ENCODE measurements at regions not wholly inside any gene's neighbourhood (a gene's known extent, or its start where the extent isn't known, plus 50 kb on each side); places are given as distances from the start of the nearest gene placed in this dataset.

DNA sequence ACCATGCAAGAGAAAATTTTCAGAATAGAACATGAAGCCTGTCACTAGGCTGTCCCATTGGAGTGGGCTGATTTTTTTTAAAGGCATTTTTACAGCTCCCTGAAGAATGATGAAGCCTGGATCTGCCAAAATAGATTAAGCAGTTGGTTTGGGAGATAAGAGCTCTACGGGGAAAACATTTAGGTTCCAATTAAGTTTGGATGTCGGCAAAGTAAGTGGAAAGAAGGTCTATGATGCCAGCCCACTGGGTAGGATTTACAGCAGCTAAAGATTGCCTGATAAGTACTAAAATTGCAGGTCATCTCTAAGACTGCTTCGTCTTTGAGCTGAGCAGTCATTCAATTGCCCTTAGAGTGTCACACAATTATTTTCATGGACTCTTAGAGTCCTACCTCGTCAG lies 939.2 kb upstream of the CELF2 start:
- no peak overlapping the region for H3K4me3 ChIP-seq (ENCODE audit: low read depth, low read length)
- H3K4me1 ChIP-seq, result no peaks in the 10 kb centered on the region
- TF ChIP-seq, protein P1, sequence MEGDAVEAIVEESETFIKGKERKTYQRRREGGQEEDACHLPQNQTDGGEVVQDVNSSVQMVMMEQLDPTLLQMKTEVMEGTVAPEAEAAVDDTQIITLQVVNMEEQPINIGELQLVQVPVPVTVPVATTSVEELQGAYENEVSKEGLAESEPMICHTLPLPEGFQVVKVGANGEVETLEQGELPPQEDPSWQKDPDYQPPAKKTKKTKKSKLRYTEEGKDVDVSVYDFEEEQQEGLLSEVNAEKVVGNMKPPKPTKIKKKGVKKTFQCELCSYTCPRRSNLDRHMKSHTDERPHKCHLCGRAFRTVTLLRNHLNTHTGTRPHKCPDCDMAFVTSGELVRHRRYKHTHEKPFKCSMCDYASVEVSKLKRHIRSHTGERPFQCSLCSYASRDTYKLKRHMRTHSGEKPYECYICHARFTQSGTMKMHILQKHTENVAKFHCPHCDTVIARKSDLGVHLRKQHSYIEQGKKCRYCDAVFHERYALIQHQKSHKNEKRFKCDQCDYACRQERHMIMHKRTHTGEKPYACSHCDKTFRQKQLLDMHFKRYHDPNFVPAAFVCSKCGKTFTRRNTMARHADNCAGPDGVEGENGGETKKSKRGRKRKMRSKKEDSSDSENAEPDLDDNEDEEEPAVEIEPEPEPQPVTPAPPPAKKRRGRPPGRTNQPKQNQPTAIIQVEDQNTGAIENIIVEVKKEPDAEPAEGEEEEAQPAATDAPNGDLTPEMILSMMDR (IDR thresholded peaks at IDR 0.05; ENCODE audit: low read depth, low read length), result no peak
- no peaks in the 10 kb centered on the region for H3K27me3 ChIP-seq
- H3K9me3 ChIP-seq, result no peaks in the 10 kb centered on the region
- DNase-seq, result no peak
- no peaks in the 10 kb centered on the region for H3K36me3 ChIP-seq

DNA sequence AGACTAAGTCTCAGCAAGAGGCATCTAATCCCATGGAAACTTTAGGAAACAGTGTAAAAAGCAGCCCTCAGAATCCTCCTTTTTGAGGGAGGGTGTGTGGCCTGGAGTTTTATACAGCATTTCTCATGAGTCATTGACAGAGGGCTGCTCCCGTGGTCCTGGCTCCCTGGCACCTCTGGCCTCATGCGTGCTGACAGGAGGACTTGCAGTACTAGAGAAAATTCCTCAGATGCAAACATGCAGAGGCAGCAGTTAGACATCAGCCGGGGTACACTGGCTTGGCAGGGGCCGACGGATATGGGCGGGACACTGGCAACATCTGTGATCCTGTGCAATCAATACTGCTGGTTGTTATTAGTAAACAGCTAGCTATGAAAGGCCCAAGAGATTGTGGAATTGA lies 925.1 kb upstream of the CELF2 start:
- H3K4me3 ChIP-seq (ENCODE audit: low read depth, low read length), result no peak overlapping the region
- H3K9me3 ChIP-seq, result no peaks in the 10 kb centered on the region
- H3K4me1 ChIP-seq, result no peaks in the 10 kb centered on the region
- TF ChIP-seq, protein P1 (IDR thresholded peaks at IDR 0.05; ENCODE audit: low read depth, low read length), result no peak
- H3K36me3 ChIP-seq, result no peaks in the 10 kb centered on the region
- no peak for DNase-seq
- no peaks in the 10 kb centered on the region for H3K27me3 ChIP-seq

DNA sequence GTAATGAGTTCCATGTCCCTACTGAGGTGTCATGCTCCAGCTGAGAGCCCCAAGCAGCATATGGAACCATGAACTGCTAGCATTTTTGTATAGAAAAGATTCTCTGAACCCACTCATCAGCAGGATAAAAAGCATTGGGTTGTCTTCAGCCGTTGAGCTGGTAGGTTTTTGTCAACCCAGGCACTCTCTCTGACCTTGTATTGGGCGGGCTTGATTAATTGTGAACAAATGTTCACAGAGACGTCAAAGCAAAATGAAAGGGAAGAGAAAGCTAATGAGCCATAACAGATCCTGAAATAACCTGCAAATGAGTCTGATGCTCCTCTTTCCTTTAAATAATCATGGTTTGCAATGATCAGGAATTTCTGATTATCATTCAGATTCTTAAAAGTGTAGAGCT lies 924.7 kb upstream of the CELF2 start:
- H3K9me3 ChIP-seq, result no peaks in the 10 kb centered on the region
- no peak for DNase-seq
- H3K27me3 ChIP-seq, result no peaks in the 10 kb centered on the region
- H3K4me3 ChIP-seq (ENCODE audit: low read depth, low read length), result no peak overlapping the region
- TF ChIP-seq, protein P1 (IDR thresholded peaks at IDR 0.05; ENCODE audit: low read depth, low read length), result no peak
- no peaks in the 10 kb centered on the region for H3K4me1 ChIP-seq
- H3K36me3 ChIP-seq, result no peaks in the 10 kb centered on the region

DNA sequence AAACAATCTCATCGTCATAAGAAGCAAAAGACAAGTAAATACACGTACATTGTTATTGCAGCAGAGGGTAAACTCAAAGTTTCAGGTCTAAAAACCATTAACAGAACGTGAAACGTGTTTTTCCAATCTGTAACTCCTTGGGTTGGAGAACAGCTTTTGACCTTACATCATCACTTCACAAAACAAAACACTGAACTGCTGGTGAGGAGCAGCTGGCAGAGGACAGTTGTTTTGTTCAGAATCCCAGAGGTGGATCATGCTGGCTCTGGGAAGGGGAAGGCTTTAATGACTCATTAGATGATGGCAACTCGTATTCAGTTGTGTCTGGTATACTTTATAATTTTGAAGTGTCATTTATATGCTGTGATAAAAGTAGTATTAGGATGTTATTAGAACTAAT lies 923.0 kb upstream of the CELF2 start:
- no peak for DNase-seq
- no peaks in the 10 kb centered on the region for H3K36me3 ChIP-seq

DNA sequence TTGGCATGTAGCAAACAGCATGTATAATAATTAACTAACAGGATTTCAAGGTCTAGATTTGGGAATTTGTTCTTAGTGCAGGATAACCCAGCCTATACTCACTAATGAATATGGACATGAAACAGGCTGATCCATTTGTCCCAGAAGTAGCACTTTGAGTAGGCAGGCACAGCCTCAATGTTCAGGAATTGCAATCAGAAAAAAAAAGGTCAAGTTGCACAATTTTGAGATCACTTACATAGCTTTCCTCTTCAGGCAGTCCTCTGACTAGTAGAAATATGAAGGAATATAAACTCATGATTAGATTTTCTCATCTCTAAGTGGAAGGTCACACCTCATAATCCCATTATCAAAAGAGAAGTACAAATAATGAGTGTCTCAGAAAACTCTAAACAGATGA lies 921.4 kb upstream of the CELF2 start:
- Histone ChIP-seq H3K36me3 (no peaks in the 10 kb centered on the region), H3K9me3 (no peaks in the 10 kb centered on the region), H3K4me3 (ENCODE audit: low read depth, low read length) (no peak overlapping the region), H3K27me3 (no peaks in the 10 kb centered on the region), H3K4me1 (no peaks in the 10 kb centered on the region)
- TF ChIP-seq, protein P1 (IDR thresholded peaks at IDR 0.05; ENCODE audit: low read depth, low read length), result no peak
- DNase-seq, result no peak

More for the DNA sequence above, 923.0 kb upstream of the CELF2 start:
- H3K9me3 ChIP-seq, result no peaks in the 10 kb centered on the region
- H3K4me3 ChIP-seq (ENCODE audit: low read depth, low read length), result no peak overlapping the region
- TF ChIP-seq, protein P1 (IDR thresholded peaks at IDR 0.05; ENCODE audit: low read depth, low read length), result no peak
- no peaks in the 10 kb centered on the region for H3K27me3 ChIP-seq
- no peaks in the 10 kb centered on the region for H3K4me1 ChIP-seq

DNA sequence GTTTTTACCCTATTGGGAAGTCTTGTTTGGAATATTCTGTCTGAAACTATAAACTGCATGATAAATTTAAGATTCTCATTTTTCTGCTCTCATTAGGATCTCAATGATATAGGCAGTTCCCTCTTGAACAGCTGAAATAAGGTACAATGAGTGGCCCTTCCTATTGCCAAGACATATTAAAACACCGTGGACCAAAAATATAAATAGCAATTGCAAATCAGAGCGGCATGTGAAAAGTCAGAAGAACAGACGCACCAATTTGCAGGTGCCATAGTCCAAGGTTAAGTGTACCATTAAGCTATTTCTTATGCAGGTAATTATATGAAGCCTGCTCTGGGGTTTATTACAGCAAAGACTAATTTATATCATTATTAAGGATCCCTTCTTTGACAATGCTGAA lies 920.8 kb upstream of the CELF2 start:
- Histone ChIP-seq H3K9me3 (no peaks in the 10 kb centered on the region), H3K4me1 (no peaks in the 10 kb centered on the region), H3K36me3 (no peaks in the 10 kb centered on the region), H3K4me3 (ENCODE audit: low read depth, low read length) (no peak overlapping the region), H3K27me3 (no peaks in the 10 kb centered on the region)
- DNase-seq, result no peak
- TF ChIP-seq, protein P1 (IDR thresholded peaks at IDR 0.05; ENCODE audit: low read depth, low read length), result no peak
